ENCODE measurements at regions not wholly inside any gene's neighbourhood (a gene's known extent, or its start where the extent isn't known, plus 50 kb on each side); places are given as distances from the start of the nearest gene placed in this dataset.

DNA sequence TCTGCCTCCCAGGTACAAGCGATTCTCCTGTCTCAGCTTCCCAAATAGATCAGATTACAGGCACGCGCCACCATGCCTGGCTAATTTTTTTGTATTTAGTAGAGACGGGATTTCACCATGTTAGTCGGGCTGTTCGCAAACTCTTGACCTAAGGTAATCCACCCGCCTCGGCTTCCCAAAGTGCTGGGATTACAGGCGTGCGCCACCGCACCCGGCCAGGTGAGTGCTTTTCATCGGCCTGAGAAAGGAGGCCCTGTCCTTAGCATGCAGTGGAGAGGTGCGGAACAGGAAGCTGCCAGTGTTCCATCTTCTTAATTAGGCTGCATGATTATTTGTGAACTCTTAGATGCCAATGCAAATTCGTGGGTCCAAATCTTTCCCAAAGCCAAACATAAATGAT lies 125.7 kb upstream of the THSD7B start:
- no peak for DNase-seq (ENCODE audit: low spot score)

DNA sequence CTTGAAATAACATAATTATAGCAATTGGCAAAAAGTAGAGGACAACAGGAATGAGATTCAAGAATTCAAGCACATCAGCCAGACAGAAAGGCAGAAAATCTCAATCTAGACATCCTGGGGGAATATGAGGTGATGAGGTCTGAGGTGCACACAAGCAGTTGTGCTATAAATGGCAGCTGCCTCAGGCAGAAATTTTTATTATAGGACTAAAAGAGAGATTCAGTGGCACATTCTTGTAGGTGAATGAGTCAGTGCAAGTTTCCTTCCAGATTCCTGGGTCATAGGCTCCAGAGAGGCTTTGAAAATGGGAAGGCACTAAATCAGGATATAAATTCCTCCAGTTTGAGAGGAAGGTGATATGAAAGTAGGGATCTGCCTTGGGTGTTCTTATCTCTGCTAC lies 127.2 kb upstream of the THSD7B start:
- no peak for DNase-seq (ENCODE audit: low spot score)
- TF ChIP-seq, protein P1, sequence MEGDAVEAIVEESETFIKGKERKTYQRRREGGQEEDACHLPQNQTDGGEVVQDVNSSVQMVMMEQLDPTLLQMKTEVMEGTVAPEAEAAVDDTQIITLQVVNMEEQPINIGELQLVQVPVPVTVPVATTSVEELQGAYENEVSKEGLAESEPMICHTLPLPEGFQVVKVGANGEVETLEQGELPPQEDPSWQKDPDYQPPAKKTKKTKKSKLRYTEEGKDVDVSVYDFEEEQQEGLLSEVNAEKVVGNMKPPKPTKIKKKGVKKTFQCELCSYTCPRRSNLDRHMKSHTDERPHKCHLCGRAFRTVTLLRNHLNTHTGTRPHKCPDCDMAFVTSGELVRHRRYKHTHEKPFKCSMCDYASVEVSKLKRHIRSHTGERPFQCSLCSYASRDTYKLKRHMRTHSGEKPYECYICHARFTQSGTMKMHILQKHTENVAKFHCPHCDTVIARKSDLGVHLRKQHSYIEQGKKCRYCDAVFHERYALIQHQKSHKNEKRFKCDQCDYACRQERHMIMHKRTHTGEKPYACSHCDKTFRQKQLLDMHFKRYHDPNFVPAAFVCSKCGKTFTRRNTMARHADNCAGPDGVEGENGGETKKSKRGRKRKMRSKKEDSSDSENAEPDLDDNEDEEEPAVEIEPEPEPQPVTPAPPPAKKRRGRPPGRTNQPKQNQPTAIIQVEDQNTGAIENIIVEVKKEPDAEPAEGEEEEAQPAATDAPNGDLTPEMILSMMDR (IDR thresholded peaks at IDR 0.05; ENCODE audit: extremely low read depth, missing control alignments): no peak

More for the DNA sequence above, 125.7 kb upstream of the THSD7B start:
- TF ChIP-seq, protein P1 (IDR thresholded peaks at IDR 0.05; ENCODE audit: extremely low read depth, missing control alignments): no peak

DNA sequence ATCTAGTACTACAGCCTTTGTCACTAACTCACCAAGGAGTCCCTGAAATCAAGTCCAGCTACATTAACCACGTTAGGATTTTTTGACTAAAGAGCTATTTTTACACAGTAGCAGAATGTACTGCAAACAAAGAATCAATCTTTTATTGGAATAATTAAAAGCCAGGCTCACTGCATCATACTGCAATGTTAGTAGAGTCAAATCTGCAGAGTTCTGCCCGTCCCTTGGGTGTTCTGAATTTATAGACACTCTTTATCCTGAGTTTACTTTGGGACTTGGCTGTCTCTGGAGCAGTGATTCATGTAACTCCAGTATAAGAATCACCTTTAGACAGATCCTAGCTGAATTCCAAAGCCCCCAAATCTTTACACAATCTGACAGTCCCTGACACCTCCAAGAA lies 127.9 kb upstream of the THSD7B start:
- DNase-seq (ENCODE audit: low spot score): no peak
- TF ChIP-seq, protein P1 (IDR thresholded peaks at IDR 0.05; ENCODE audit: extremely low read depth, missing control alignments): no peak

DNA sequence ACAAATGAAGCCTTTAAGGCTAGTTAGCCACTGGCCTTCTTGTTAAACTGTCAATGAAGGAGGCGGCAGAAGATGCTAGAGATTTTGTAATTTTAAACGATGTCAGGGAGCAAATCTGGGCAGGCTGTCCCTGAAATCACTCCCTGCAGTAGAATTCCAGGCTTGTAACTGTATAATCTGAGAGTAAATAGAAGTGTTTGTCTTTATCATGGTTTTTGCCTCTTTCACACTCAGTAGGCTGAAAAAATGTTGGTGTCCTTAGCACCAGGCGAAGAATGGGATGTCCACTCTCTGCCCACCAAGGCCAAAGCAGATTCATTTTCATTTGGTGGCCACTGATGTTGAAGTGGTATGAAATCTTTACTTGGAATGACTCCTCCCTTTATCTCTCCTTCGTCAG lies 136.9 kb upstream of the THSD7B start:
- TF ChIP-seq, protein P1 (IDR thresholded peaks at IDR 0.05; ENCODE audit: extremely low read depth, missing control alignments): no peak
- no peak for DNase-seq (ENCODE audit: low spot score)

DNA sequence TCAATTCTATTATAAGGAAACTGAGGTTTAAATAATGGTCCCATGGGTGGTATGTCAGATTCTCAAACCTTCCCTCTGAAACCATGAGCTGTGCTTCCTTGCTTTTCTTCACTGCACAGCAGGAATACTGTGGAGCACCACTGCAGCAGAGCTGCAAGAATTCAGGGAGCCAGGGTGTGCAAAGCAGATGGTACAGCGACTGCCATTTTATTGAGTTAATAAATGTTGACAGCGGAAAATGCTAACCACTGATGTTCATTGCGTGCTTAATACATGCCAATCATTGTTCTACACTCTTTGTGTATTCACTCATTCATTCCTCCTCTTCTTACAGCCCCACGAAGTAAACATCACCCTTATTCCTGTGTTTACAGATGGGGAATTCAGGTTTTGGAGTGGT lies 152.2 kb upstream of the THSD7B start:
- TF ChIP-seq, protein P1 (IDR thresholded peaks at IDR 0.05; ENCODE audit: extremely low read depth, missing control alignments): no peak
- no peak for DNase-seq (ENCODE audit: low spot score)

DNA sequence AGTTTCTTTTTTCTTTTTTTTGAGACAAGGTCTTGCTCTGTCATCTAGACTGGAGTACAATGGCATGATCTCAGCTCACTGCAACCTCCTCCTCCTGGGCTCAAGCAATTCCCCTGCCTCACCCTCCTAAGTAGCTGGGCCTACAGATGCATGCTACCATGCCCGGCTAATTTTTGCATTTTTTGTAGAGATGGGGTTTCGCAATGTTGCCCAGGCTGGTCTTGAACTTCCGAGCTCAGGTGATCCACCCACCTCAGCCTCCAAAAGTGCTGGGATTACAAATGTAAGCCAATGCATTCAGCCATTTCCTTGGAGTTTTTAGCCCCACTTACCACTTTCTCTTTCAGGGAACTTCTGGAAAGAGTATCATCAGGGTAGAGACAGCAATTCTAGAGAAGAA lies 153.3 kb upstream of the THSD7B start:
- no peak for DNase-seq (ENCODE audit: low spot score)
- TF ChIP-seq, protein P1 (IDR thresholded peaks at IDR 0.05; ENCODE audit: extremely low read depth, missing control alignments): no peak

DNA sequence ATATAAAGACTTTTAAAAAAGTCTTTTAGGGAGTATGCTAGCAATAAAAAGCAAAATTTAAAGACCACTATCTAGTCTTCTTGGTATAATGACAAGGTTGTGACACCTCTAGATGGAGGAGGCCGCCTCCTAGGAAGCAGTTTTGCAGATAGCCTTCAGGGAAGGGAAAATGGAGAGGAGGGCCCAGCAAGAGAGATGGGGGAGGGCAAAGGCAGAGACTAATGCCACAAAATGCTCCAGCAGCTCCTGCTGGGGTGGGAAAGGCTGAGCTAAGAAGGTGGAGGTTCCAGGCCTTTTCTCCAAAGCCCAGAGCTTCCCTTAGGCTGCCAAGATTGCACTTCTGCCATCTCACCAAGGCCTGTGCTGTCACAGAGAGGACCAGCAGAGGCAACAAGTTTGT lies 153.9 kb upstream of the THSD7B start:
- no peak for DNase-seq (ENCODE audit: low spot score)
- TF ChIP-seq, protein P1 (IDR thresholded peaks at IDR 0.05; ENCODE audit: extremely low read depth, missing control alignments): no peak

All from GM20000 (cell line).